ENCODE measurements at regions not wholly inside any gene's neighbourhood (a gene's known extent, or its start where the extent isn't known, plus 50 kb on each side); places are given as distances from the start of the nearest gene placed in this dataset.

- intact Hi-C loops (cut with DNase I), result no loop called here
- H3K36me3 ChIP-seq, result no peaks in the 10 kb centered on the region
- no peaks in the 10 kb centered on the region for H3K9me3 ChIP-seq
- no peak overlapping the region for H3K27ac ChIP-seq
- H3K4me3 ChIP-seq, result no peak overlapping the region
- no peaks in the 10 kb centered on the region for H3K27me3 ChIP-seq (ENCODE audit: low read depth)
- DNase-seq, result no peak
- no peak for TF ChIP-seq CTCF (IDR thresholded peaks at IDR 0.05)
- H3K4me1 ChIP-seq, result no peaks in the 10 kb centered on the region
- ATAC-seq, result no peak
These were observed 280.1 kb upstream of the ESRRG start for GRCh38 chr1:217003355-217003754.

GRCh38 chr1:216997831-216998230 lies 274.6 kb upstream of the ESRRG start:
- no peaks in the 10 kb centered on the region for H3K9me3 ChIP-seq
- DNase-seq (no peak), ATAC-seq (no peak)
- H3K4me3 ChIP-seq, result no peak overlapping the region
- no peaks in the 10 kb centered on the region for H3K27me3 ChIP-seq (ENCODE audit: low read depth)
- intact Hi-C loops (cut with DNase I), result no loop called here
- no peak for TF ChIP-seq CTCF (IDR thresholded peaks at IDR 0.05)
- H3K4me1 ChIP-seq, result no peaks in the 10 kb centered on the region
- no peaks in the 10 kb centered on the region for H3K36me3 ChIP-seq
- H3K27ac ChIP-seq, result no peak overlapping the region

GRCh38 chr1:216997069-216997468 lies 273.8 kb upstream of the ESRRG start:
- H3K36me3 ChIP-seq, result no peaks in the 10 kb centered on the region
- intact Hi-C loops (cut with DNase I), result no loop called here
- no peaks in the 10 kb centered on the region for H3K9me3 ChIP-seq
- no peak for ATAC-seq
- no peaks in the 10 kb centered on the region for H3K27me3 ChIP-seq (ENCODE audit: low read depth)
- H3K4me1 ChIP-seq, result no peaks in the 10 kb centered on the region
- DNase-seq, result no peak
- H3K27ac ChIP-seq, result no peak overlapping the region
- H3K4me3 ChIP-seq, result no peak overlapping the region
- TF ChIP-seq CTCF (IDR thresholded peaks at IDR 0.05), result no peak

- ATAC-seq, result no peak
- Histone ChIP-seq H3K27ac (no peak overlapping the region), H3K4me1 (no peaks in the 10 kb centered on the region), H3K9me3 (no peaks in the 10 kb centered on the region), H3K27me3 (ENCODE audit: low read depth) (no peaks in the 10 kb centered on the region), H3K4me3 (no peak overlapping the region), H3K36me3 (no peaks in the 10 kb centered on the region)
- DNase-seq, result no peak
- intact Hi-C loops (cut with DNase I), result no loop called here
- no peak for TF ChIP-seq CTCF (IDR thresholded peaks at IDR 0.05)
These were observed 261.3 kb upstream of the ESRRG start for GRCh38 chr1:216984536-216984935.

GRCh38 chr1:216983823-216984222 lies 260.6 kb upstream of the ESRRG start:
- H3K27ac ChIP-seq, result no peak overlapping the region
- H3K4me1 ChIP-seq, result no peaks in the 10 kb centered on the region
- ATAC-seq (no peak), DNase-seq (no peak)
- intact Hi-C loops (cut with DNase I), result no loop called here
- H3K27me3 ChIP-seq (ENCODE audit: low read depth), result no peaks in the 10 kb centered on the region
- no peak for TF ChIP-seq CTCF (IDR thresholded peaks at IDR 0.05)
- H3K4me3 ChIP-seq, result no peak overlapping the region
- H3K9me3 ChIP-seq, result no peaks in the 10 kb centered on the region
- H3K36me3 ChIP-seq, result no peaks in the 10 kb centered on the region

- no peak overlapping the region for H3K4me3 ChIP-seq
- no peaks in the 10 kb centered on the region for H3K9me3 ChIP-seq
- intact Hi-C loops (cut with DNase I), result no loop called here
- H3K36me3 ChIP-seq, result no peaks in the 10 kb centered on the region
- H3K4me1 ChIP-seq, result no peaks in the 10 kb centered on the region
- H3K27ac ChIP-seq, result no peak overlapping the region
- TF ChIP-seq CTCF (IDR thresholded peaks at IDR 0.05), result no peak
- no peaks in the 10 kb centered on the region for H3K27me3 ChIP-seq (ENCODE audit: low read depth)
- ATAC-seq, result no peak
- DNase-seq, result no peak
These were observed 238.3 kb upstream of the ESRRG start for GRCh38 chr1:216961516-216961915.

Measured in lower lobe of right lung (tissue), 2 donors.